ENCODE measurements at regions not wholly inside any gene's neighbourhood (a gene's known extent, or its start where the extent isn't known, plus 50 kb on each side); places are given as distances from the start of the nearest gene placed in this dataset.
"Not testable (repeated sequence)": the region's sequence is repeated elsewhere in the genome, so short reads cannot be mapped to it uniquely, and the experiment has no call there.

GRCh38 chr20:47441774-47442150 lies 59.9 kb upstream of the NCOA3 start:
- no peak for DNase-seq (ENCODE audit: low spot score)

- DNase-seq (ENCODE audit: low spot score), result not testable (repeated sequence)
Observed at GRCh38 chr20:47443060-47443459, 58.6 kb upstream of the NCOA3 start.

- DNase-seq (ENCODE audit: low spot score), result no peak
Observed at GRCh38 chr20:47444584-47444983, 57.1 kb upstream of the NCOA3 start.

- no peak for DNase-seq (ENCODE audit: low spot score)
Observed at GRCh38 chr20:47445291-47445690, 56.4 kb upstream of the NCOA3 start.

GRCh38 chr20:47447350-47448296 lies 54.1 kb upstream of the NCOA3 start:
- not testable (repeated sequence) for DNase-seq (ENCODE audit: low spot score)

GRCh38 chr20:47448429-47448828 lies 53.3 kb upstream of the NCOA3 start:
- no peak for DNase-seq (ENCODE audit: low spot score)

- no peak for DNase-seq (ENCODE audit: low spot score)
Observed at GRCh38 chr20:47451602-47451904, 50.1 kb upstream of the NCOA3 start.

Measured in pons (tissue), 1 donor.